Kidney (tissue), 13 donors: ENCODE measurements at regions not wholly inside any gene's neighbourhood (a gene's known extent, or its start where the extent isn't known, plus 50 kb on each side); places are given as distances from the start of the nearest gene placed in this dataset.
"Not testable (repeated sequence)": the region's sequence is repeated elsewhere in the genome, so short reads cannot be mapped to it uniquely, and the experiment has no call there.

Experiments
- DNase-seq, 5 donors: peaks; one replicate each; pipeline ENCODE4 v3.0.0-alpha.2; 2013 to 2020
- FAIRE-seq: peaks from 2 replicates; lab custom pipeline; 2012; peaks lifted over from hg19 to GRCh38; lab: Jason Lieb, UNC
- H3K27ac ChIP-seq, 2 donors: one replicate each; pipeline ENCODE4 v1.7.0; 2013; ENCODE audit warnings: low read depth in 2 of 2, low read length in 2 of 2, inconsistent platforms in 1 of 2
- H3K27me3 ChIP-seq: one replicate; pipeline ENCODE4 v1.7.1; 2013; ENCODE audit warnings: low read length, inconsistent platforms; ENCODE audit not compliant: control insufficient read depth, insufficient read depth
- H3K36me3 ChIP-seq, 3 donors: one replicate each; pipeline versions ENCODE4 v1.7.0 to v1.7.1; 2013; ENCODE audit warnings: low read length in 3 of 3, control low read depth in 1 of 3, inconsistent platforms in 1 of 3; ENCODE audit not compliant: insufficient read depth in 3 of 3, control insufficient read depth in 2 of 3
- H3K4me1 ChIP-seq, 3 donors: one replicate each; pipeline versions ENCODE4 v1.7.0 to v1.7.1; 2013; ENCODE audit warnings: low read length in 3 of 3, inconsistent platforms in 1 of 3, low read depth in 1 of 3; ENCODE audit not compliant: control insufficient read depth in 2 of 3, insufficient read depth in 2 of 3
- H3K4me3 ChIP-seq, 3 donors: one replicate each; pipeline versions ENCODE4 v1.7.0 to v1.8.1; 2013; ENCODE audit warnings: low read length in 3 of 3, control low read depth in 1 of 3, inconsistent platforms in 1 of 3
- H3K9ac ChIP-seq, 3 donors: one replicate each; pipeline versions ENCODE4 v1.7.0 to v1.7.1; 2013; ENCODE audit warnings: low read length in 3 of 3, control low read depth in 1 of 3, inconsistent platforms in 1 of 3
- H3K9me3 ChIP-seq, 3 donors: one replicate each; pipeline versions ENCODE4 v1.7.0 to v1.7.1; 2013; ENCODE audit warnings: low read length in 3 of 3, control low read depth in 1 of 3, inconsistent platforms in 1 of 3; ENCODE audit not compliant: control insufficient read depth in 2 of 3, insufficient read depth in 1 of 3
- intact Hi-C: fragments of 100-400 bp; cut with DNase I; formaldehyde crosslinking; loops from one replicate; pipeline ENCODE4 v1.11.1; 2022
- TF ChIP-seq, protein P1 (sequence below): IDR thresholded peaks from 3 replicates; pipeline ENCODE4 v1.5.1; 2012; ENCODE audit warnings: mild to moderate bottlenecking, moderate library complexity, borderline replicate concordance; ENCODE audit not compliant: insufficient read depth; ENCODE audit errors: extremely low read depth
- donor health status: control.
- donor health status: control.
- donor health status: control.
- donor health status: control.
- donor health status: control.
- donor health status: DM: yes; HTN: yes; CAD: no.
- donor health status: Normal renal cell carcinoma (clear cell type).

DNA sequence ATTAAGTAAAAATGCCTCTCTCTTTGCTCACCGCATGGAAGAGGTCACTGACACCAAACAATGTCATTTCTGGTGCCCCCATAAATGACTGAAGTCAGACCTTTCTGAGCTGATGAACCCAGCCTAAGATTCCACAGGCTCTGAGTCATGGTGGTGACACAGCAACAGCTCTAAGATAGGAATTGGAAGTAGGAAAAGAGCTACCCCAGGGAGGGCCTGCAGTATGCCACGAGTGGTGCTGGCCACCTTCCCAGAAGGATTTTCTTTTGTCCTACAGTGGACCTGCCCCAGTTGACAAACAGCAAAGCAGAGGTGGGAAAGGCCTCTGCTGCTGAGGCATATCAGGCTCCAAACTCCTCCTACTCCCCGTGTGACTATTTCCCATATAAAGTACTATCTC lies 208.1 kb downstream of the MINAR1 start:
- Histone ChIP-seq H3K4me3 (no peak overlapping the region), H3K9me3 (peaks cover 0 to 10% (median 0%) of the 10 kb centered on the region in 3 donors), H3K9ac (no peak overlapping the region), H3K36me3 (no peaks in the 10 kb centered on the region), H3K4me1 (no peaks in the 10 kb centered on the region), H3K27ac (no peak overlapping the region), H3K27me3 (no peaks in the 10 kb centered on the region)
- TF ChIP-seq, protein P1, sequence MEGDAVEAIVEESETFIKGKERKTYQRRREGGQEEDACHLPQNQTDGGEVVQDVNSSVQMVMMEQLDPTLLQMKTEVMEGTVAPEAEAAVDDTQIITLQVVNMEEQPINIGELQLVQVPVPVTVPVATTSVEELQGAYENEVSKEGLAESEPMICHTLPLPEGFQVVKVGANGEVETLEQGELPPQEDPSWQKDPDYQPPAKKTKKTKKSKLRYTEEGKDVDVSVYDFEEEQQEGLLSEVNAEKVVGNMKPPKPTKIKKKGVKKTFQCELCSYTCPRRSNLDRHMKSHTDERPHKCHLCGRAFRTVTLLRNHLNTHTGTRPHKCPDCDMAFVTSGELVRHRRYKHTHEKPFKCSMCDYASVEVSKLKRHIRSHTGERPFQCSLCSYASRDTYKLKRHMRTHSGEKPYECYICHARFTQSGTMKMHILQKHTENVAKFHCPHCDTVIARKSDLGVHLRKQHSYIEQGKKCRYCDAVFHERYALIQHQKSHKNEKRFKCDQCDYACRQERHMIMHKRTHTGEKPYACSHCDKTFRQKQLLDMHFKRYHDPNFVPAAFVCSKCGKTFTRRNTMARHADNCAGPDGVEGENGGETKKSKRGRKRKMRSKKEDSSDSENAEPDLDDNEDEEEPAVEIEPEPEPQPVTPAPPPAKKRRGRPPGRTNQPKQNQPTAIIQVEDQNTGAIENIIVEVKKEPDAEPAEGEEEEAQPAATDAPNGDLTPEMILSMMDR: no peak
- intact Hi-C loops: no loop called here
- DNase-seq (no peak), FAIRE-seq (no peak)

DNA sequence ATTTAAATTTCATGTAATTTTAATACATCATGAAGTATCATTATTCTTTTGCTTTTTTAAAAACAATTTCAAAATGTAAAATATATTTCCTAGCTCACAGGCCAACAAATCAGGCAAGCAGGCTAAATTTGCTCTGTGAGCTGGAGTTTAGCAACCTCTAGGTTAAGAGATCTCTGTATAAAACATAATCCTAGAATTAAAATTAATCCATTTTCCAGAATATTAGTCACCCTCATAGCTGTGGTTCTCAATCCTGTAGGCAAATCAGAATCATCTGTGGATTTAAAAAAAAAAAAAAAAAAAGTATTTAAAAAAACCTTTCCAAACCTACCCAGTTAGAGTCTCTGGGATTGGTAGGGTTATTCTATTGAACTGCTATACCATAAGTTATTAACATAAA lies 209.7 kb downstream of the MINAR1 start:
- Histone ChIP-seq H3K27me3 (no peaks in the 10 kb centered on the region), H3K27ac (no peak overlapping the region), H3K4me3 (no peak overlapping the region), H3K36me3 (no peaks in the 10 kb centered on the region), H3K9me3 (peaks cover 0 to 15% (median 0%) of the 10 kb centered on the region in 3 donors), H3K9ac (no peak overlapping the region), H3K4me1 (no peaks in the 10 kb centered on the region)
- FAIRE-seq: no peak
- DNase-seq: no peak
- intact Hi-C loops: no loop called here
- TF ChIP-seq, protein P1: no peak

DNA sequence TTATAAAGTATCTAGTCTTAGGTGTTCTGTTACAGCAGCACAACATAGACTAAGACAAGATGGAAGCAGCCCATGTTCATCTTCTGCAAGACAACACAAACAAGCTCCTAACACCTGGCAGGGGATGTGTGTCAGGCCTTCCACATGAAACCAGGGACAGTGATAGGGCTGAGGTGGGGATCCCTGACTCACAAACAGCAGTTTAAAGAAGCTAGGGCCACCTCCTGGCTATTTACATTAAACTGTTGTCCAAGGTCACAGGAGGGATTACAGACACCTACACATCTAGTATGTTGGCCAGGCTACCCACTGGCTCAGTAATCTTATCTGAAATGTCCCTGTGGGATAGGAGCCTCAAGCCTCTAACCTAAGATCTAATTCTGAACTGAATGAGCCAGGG lies 211.3 kb downstream of the MINAR1 start:
- TF ChIP-seq, protein P1: no peak
- intact Hi-C loops: no loop called here
- Histone ChIP-seq H3K9me3 (peaks cover 0 to 16% (median 0%) of the 10 kb centered on the region in 3 donors), H3K4me3 (no peak overlapping the region), H3K9ac (no peak overlapping the region), H3K27ac (no peak overlapping the region), H3K4me1 (no peaks in the 10 kb centered on the region), H3K27me3 (no peaks in the 10 kb centered on the region), H3K36me3 (no peaks in the 10 kb centered on the region)
- FAIRE-seq (no peak), DNase-seq (no peak)

DNA sequence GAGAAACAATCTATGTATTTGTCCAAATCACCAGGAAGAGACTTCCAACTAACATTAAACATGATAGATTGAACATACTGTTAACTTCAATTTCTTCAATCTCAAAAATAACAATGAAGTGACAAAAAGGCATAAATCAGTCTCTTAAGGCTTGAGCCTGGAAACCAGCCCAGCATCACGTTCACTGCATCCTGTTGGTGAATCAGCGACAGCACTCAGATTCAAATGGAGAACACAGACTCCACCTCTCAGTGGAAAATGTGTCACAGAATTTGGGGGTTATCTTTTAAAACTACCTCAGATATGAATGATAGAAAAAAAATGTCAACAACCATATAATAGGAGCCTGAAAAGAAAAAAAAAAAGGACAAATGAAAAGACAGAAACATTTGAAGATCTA lies 212.0 kb downstream of the MINAR1 start:
- Histone ChIP-seq H3K27me3 (no peaks in the 10 kb centered on the region), H3K4me1 (no peaks in the 10 kb centered on the region), H3K27ac (no peak overlapping the region), H3K9me3 (peaks cover 0 to 16% (median 0%) of the 10 kb centered on the region in 3 donors), H3K4me3 (no peak overlapping the region), H3K36me3 (no peaks in the 10 kb centered on the region), H3K9ac (no peak overlapping the region)
- TF ChIP-seq, protein P1: no peak
- intact Hi-C loops: no loop called here
- no peak for FAIRE-seq
- DNase-seq: no peak

DNA sequence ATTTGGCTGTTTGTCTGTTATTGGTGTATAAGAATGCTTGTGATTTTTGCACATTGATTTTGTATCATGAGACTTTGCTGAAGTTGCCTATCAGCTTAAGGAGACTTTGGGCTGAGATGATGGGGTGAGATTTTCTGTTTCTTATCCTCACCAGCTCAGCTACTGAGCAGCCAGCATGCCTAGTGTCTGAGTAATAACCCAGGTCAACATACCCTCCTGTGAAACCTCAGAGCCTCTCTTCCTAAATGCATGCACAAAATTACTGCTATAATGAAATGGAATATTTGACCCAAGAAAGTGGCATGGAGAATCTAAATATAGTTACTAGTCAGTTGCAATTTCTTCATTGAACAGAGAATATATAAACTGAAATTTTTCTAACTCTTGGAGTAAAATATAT lies 220.8 kb downstream of the MINAR1 start:
- H3K4me1 ChIP-seq, DNase-seq, H3K9me3 ChIP-seq, H3K27ac ChIP-seq, FAIRE-seq, intact Hi-C loops, H3K36me3 ChIP-seq, H3K9ac ChIP-seq, H3K27me3 ChIP-seq, H3K4me3 ChIP-seq: not testable (repeated sequence)
